ENCODE measurements at regions not wholly inside any gene's neighbourhood (a gene's known extent, or its start where the extent isn't known, plus 50 kb on each side); places are given as distances from the start of the nearest gene placed in this dataset.

DNA sequence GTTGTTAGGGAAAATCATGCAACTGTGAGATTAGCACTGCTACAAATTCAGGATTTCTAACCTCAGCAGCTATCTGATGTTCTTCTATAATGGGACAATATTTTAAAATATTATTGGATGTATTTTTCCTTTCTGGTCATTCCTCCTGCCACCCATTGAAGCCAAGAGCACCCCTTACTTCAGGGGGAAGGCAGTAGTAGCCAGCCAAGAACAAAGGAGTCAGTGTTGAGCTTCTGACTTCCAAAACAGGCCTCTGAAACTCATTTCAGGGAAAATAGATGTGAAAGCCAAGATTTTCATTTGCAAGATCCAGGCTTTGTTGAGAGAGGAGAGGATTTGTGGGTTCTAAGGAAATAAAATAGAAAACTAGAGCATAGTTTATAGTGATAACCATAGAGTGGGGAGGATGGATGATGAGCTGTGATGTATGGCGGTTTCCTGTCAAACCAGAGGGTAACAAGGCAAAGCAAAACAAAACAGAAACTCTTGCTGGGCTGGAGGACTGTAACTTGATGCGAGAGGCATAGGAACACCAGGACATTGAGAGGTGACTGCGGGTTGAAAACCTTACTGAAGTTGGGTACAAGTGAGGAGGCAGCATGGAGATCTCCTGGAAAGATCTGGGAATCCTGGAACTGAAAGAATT is 173.7 kb upstream of the LEF1 start:
- TF ChIP-seq, protein P1, sequence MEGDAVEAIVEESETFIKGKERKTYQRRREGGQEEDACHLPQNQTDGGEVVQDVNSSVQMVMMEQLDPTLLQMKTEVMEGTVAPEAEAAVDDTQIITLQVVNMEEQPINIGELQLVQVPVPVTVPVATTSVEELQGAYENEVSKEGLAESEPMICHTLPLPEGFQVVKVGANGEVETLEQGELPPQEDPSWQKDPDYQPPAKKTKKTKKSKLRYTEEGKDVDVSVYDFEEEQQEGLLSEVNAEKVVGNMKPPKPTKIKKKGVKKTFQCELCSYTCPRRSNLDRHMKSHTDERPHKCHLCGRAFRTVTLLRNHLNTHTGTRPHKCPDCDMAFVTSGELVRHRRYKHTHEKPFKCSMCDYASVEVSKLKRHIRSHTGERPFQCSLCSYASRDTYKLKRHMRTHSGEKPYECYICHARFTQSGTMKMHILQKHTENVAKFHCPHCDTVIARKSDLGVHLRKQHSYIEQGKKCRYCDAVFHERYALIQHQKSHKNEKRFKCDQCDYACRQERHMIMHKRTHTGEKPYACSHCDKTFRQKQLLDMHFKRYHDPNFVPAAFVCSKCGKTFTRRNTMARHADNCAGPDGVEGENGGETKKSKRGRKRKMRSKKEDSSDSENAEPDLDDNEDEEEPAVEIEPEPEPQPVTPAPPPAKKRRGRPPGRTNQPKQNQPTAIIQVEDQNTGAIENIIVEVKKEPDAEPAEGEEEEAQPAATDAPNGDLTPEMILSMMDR (IDR thresholded peaks at IDR 0.05; ENCODE audit: insufficient read depth in 1 of 2, low read depth in 1 of 2, low read length in 1 of 2, severe bottlenecking in 1 of 2, unreplicated experiment in 1 of 2), result no peak
- no peak overlapping the region for H3K4me3 Mint-ChIP-seq (ENCODE audit: unreplicated experiment)
- intact Hi-C loops (cut with micrococcal nuclease; ENCODE audit: unreplicated experiment), result no loop called here
- Histone ChIP-seq H3K4me1 (peaks cover 8% of the 10 kb centered on the region), H3K36me3 (ENCODE audit: control insufficient read depth, insufficient read depth, low read length) (no peaks in the 10 kb centered on the region), H3K9me3 (no peaks in the 10 kb centered on the region), H3K27me3 (replicated peaks; ENCODE audit: control insufficient read depth, insufficient read depth, low read length) (no peaks in the 10 kb centered on the region), H3K4me3 (ENCODE audit: low read depth, low read length) (no peak overlapping the region)
- no peaks in the 10 kb centered on the region for H3K4me1 Mint-ChIP-seq (ENCODE audit: low read depth, unreplicated experiment)
- H3K27ac Mint-ChIP-seq (ENCODE audit: unreplicated experiment), result no peak overlapping the region
- ChIA-PET POLR2A (no interaction called here), CTCF (no interaction called here)
- no TSS peak for BruUV-seq (replicated peaks)
- H3K9me3 Mint-ChIP-seq (ENCODE audit: unreplicated experiment), result no peaks in the 10 kb centered on the region
- DNase-seq, result no peak
- H3K27me3 Mint-ChIP-seq (ENCODE audit: insufficient read depth, unreplicated experiment), result no peaks in the 10 kb centered on the region
- H3K36me3 Mint-ChIP-seq (ENCODE audit: insufficient read depth, unreplicated experiment), result no peaks in the 10 kb centered on the region

DNA sequence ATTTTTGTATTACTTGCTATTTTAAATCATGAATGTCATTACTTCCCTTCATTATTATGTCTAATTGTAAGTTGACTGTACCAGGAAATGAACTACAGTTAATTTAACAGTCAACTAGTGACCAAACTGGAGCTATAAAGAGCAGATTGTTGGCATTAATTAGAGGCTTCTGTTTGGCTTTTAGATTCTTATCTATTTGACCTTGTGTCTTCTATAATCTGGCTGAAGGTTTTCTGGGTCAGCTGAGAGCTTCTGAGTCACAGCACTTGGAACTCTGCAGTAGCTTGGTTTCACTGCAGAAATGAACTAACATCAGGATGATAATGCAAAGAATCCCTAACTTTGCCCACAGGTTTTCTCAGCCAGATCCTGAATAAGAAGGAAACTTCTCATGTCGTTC is 169.2 kb upstream of the LEF1 start:
- Mint-ChIP-seq H3K9me3 (ENCODE audit: unreplicated experiment) (no peaks in the 10 kb centered on the region), H3K36me3 (ENCODE audit: insufficient read depth, unreplicated experiment) (no peaks in the 10 kb centered on the region), H3K4me1 (ENCODE audit: low read depth, unreplicated experiment) (no peaks in the 10 kb centered on the region), H3K27me3 (ENCODE audit: insufficient read depth, unreplicated experiment) (no peaks in the 10 kb centered on the region), H3K4me3 (ENCODE audit: unreplicated experiment) (no peak overlapping the region), H3K27ac (ENCODE audit: unreplicated experiment) (no peak overlapping the region)
- no peak overlapping the region for H3K4me3 ChIP-seq (ENCODE audit: low read depth, low read length)
- peaks cover 11% of the 10 kb centered on the region for H3K4me1 ChIP-seq
- no peaks in the 10 kb centered on the region for H3K9me3 ChIP-seq
- no peak for DNase-seq
- H3K36me3 ChIP-seq (ENCODE audit: control insufficient read depth, insufficient read depth, low read length), result no peaks in the 10 kb centered on the region
- ChIA-PET CTCF (no interaction called here), POLR2A (no interaction called here)
- intact Hi-C loops (cut with micrococcal nuclease; ENCODE audit: unreplicated experiment), result no loop called here
- H3K27me3 ChIP-seq (replicated peaks; ENCODE audit: control insufficient read depth, insufficient read depth, low read length), result no peaks in the 10 kb centered on the region
- TF ChIP-seq, protein P1 (IDR thresholded peaks at IDR 0.05; ENCODE audit: insufficient read depth in 1 of 2, low read depth in 1 of 2, low read length in 1 of 2, severe bottlenecking in 1 of 2, unreplicated experiment in 1 of 2), result no peak
- BruUV-seq (replicated peaks), result no TSS peak

DNA sequence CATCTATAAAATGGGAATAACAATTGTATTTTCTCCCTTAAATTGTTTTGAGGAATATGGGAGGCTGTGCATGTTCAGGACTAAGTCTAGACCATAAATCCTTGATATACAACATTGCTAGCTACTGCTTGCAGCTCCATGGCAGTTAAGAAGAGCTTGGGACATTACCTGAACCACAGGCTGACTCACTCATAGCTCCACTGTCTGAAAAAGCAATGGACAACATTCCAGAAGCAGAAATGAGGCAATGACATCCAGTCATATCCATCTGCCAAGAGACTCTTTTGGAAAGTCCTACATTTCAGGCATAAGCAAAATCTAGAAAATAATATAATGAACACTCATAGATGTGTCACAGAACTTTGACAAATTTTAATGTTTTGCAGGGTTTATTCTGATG is 167.3 kb upstream of the LEF1 start:
- no peak overlapping the region for H3K4me3 ChIP-seq (ENCODE audit: low read depth, low read length)
- no peaks in the 10 kb centered on the region for H3K9me3 ChIP-seq
- no peaks in the 10 kb centered on the region for H3K36me3 ChIP-seq (ENCODE audit: control insufficient read depth, insufficient read depth, low read length)
- ChIA-PET POLR2A (no interaction called here), CTCF (no interaction called here)
- intact Hi-C loops (cut with micrococcal nuclease; ENCODE audit: unreplicated experiment), result no loop called here
- BruUV-seq (replicated peaks), result no TSS peak
- no peaks in the 10 kb centered on the region for H3K27me3 Mint-ChIP-seq (ENCODE audit: insufficient read depth, unreplicated experiment)
- H3K4me1 Mint-ChIP-seq (ENCODE audit: low read depth, unreplicated experiment), result no peaks in the 10 kb centered on the region
- TF ChIP-seq, protein P1 (IDR thresholded peaks at IDR 0.05; ENCODE audit: insufficient read depth in 1 of 2, low read depth in 1 of 2, low read length in 1 of 2, severe bottlenecking in 1 of 2, unreplicated experiment in 1 of 2), result no peak
- H3K4me3 Mint-ChIP-seq (ENCODE audit: unreplicated experiment), result no peak overlapping the region
- no peak overlapping the region for H3K27ac Mint-ChIP-seq (ENCODE audit: unreplicated experiment)
- H3K27me3 ChIP-seq (replicated peaks; ENCODE audit: control insufficient read depth, insufficient read depth, low read length), result no peaks in the 10 kb centered on the region
- peaks cover 11% of the 10 kb centered on the region for H3K4me1 ChIP-seq
- no peaks in the 10 kb centered on the region for H3K36me3 Mint-ChIP-seq (ENCODE audit: insufficient read depth, unreplicated experiment)
- no peaks in the 10 kb centered on the region for H3K9me3 Mint-ChIP-seq (ENCODE audit: unreplicated experiment)
- no peak for DNase-seq

Measured in Caco-2 (cell line).